Hematopoietic multipotent progenitor cell treated with erythropoietin and hydrocortisone succinate and interleukin-3 and kit ligand, for 4 days (in vitro differentiated cells): ENCODE measurements at regions not wholly inside any gene's neighbourhood (a gene's known extent, or its start where the extent isn't known, plus 50 kb on each side); places are given as distances from the start of the nearest gene placed in this dataset.

Experiments
- DNase-seq: peaks from one replicate; pipeline ENCODE4 v3.0.0-alpha.2; 2015

GRCh38 chr12:67911789-67912188 lies 77.5 kb upstream of the IFNG-AS1 start:
- DNase-seq, result no peak

DNA sequence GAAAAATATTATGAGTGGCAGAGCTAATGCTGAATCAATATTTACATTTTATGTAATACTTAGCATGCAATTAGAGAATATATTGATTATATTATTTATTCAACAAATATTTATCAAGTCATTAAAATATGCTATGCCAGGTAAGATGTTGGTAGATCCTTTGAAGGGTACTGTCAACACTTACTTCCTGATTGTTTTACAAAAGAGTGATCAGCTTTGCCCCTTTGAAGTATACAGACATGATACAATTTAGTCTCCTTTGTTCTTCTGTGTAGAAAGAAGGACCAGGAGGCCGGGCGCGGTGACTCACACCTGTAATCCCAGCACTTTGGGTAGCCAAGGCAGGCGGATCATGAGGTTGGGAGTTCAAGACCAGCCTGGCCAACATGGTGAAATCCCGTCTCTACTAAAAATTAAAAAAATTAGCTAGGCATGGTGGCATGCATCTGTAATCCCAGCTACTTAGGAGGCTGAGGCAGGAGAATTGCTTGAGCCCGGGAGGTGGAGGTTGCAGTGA lies 73.9 kb upstream of the IFNG-AS1 start:
- DNase-seq, result no peak

DNA sequence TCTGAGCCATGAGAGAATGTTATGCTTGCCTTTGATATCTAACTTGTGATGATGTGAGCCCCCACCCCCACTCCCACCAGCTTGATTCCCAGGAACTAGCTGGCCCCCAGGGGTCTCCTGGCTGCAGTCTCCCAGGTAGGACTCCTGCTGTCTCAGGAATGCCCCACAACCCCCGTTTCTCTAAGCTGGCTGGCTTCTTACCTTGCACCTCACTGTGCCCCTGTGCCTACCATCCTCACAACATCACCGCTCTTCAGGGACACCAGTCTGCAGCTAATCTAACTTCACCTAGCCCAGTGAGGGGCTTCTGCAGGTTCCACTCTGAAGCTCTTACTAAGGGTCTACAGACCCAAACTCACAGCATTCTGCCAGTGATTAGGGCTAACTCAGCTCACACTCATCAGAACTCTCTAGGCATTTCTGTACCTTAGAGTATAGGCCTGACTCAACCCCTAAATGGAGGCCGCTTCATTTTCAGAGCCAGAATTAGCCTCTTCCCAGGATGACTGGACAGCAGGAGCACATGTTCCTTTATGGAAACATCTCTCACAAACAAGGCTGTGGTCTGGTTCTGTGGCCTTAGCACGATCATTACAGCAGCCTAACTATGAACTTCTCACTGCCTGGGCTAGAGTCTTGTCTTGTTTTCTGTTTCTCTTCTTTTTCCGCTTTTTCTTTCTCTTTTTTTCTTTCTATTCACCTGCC lies 72.8 kb upstream of the IFNG-AS1 start:
- no peak for DNase-seq

DNA sequence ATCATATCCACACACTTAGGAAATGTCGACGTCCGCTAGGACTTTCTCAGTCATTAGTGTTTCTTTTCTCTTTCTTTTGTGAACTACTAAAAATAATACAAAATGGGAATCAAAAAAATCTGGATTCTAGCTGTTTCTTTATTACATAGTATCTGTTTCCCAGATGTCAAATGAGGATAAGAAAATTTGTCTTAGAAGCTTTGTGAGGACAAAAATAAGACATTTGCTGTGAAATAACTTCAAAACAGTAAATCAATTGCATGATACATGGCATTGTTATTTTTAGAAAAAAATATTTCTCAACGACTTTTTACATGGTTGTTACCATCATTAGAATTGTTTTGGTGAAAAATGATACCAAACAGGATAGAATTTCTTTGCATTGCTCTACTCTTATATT lies 71.4 kb upstream of the IFNG-AS1 start:
- no peak for DNase-seq

- DNase-seq, result no peak
These were observed 70.8 kb upstream of the IFNG-AS1 start for GRCh38 chr12:67918441-67918840.

DNA sequence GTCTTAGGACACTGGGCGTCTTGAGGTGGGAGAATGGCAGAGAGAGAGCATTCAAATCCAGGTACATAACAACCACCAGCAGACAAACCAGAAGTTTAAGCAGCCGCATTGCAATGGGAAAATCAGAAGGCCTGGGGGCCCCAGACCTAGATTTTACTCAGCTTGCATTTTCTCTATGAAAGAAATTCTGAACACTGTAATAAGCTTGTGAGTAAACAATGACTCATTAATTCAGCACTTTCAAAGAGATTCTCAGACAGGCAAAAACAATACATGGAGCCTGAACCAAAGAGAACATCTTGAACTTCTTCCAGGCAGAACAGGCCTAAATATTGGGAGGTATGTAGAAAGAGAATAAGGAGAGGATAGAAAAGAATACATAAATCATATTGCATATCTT lies 69.8 kb upstream of the IFNG-AS1 start:
- DNase-seq, result no peak

DNA sequence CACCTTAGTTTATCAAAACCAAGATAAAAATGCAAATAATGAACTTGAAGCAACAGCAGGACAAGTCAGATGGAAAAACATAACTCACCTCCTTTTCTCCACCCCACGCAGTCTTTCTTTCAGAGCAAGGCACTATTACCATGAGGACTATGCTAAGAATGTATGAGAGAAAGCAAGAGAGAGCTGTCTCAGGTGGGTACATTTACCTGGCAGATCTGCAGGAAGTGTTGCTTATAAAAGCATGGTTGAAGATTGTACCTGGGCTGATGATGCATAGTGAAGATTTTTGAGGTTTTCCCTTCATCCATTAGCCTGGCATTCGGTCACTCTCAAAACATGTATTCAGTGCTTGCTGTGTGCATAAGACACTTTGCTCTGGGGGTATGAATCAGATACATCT lies 68.8 kb upstream of the IFNG-AS1 start:
- DNase-seq, result no peak

DNA sequence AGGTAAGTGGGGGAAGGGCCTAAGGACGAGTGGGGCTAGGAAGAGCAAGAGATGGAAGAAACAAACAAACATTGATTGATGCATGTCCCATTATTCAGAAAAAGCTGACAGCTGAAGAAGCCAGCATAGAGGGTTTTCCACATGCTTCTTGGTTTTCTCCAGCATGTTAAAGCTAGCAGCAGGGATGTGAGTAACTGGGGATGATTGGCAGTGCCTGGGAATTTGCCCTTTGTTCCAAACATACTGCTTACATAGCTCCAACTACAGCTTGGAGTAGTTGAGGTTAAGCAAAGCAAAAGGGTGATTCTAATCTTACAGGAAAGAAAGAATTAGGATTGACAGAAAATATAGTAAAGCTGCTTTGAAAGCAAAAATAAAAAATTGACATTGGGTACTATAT lies 68.0 kb upstream of the IFNG-AS1 start:
- no peak for DNase-seq

GRCh38 chr12:67922245-67922644 lies 67.0 kb upstream of the IFNG-AS1 start:
- no peak for DNase-seq

DNA sequence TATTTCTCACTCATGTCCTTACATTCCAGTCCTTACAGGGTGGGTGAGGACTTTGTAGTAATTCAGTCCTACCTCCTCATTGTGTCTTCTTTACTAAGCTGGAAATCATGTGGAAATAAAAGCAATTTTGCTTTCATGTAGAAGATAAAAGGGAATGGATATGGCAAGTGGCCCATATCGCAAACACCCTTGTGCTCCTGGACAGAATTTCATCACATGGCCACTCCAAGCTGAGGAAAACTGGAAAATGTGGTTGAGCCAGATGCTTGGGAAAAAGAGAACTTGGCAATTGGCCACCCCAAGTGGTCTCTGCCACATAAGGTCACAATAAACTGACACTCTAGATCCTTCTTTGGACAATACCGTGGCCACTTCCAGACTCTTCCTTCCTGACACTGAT lies 64.2 kb upstream of the IFNG-AS1 start:
- no peak for DNase-seq

DNA sequence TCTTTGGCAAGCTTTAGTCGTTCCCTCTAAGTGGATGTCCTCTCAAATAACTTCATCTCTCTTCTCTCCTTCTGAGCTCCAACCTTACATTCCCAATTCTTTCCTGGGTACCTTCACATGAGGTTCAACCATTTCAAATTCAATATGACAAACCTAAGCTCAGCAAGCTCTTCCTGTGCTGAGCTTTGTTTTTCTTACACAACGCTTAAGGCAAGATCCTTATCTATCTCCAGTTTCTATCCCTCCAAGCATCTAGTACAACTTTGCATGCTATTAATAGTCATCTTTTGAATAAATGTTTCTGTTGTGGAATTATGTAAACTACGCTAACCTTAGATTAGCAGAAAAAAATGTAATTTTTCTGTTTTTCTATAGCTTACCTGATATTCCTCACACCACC lies 63.7 kb upstream of the IFNG-AS1 start:
- DNase-seq, result no peak

- no peak for DNase-seq
These were observed 63.2 kb upstream of the IFNG-AS1 start for GRCh38 chr12:67926063-67926462.

DNA sequence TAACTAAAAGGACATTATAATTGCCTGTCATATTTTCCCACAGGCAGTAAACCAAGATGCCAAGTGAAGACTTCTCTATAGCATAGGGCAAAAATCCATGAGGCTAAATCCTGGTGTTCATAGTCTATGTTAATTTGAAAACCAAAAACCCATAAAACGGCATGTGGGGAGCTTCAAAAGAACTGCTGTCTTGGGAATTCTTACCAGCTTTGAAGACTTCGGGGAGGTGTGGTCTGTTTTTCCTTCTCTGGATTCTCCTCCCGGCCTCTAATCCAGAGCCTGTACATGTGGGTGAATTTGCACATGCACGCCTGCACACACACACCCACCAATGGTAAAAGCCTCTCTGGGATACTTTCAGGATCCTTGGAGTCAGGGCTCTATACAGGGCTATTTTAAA lies 61.9 kb upstream of the IFNG-AS1 start:
- no peak for DNase-seq

GRCh38 chr12:67927815-67928214 lies 61.4 kb upstream of the IFNG-AS1 start:
- DNase-seq, result no peak

DNA sequence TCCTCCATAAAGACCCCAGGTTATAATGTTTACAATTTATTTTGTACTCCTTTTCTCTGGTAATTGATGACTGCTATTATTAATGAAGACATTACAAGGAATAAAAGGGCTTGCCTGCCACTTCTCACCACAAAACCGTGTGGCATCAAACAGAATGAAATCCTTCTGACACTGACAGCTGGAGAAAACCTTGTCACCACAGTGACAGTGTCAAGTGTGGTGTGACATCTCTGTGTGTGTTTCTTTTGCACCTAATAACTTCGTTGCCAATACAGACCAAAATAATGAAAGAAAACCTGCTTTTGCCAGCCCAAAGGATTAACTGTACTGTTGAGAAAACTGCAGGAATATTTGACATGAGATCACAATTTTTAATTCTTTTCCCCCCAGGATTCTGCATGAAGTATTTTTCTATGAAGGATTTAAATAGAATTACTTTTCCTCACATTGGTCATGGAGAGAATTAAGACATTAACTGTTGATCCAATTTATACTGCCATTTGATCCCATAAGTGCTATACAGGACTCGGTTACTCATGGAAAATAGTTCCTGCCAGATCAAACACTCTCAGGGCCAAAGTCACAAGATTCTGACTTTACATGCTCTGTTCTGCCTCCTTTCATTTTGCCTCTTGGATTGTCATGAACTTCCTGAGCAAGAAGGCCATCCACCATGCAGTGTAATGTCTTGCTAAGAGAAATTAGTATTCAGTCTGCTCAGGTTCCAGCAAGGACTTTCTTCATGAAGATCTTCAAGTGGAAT lies 60.4 kb upstream of the IFNG-AS1 start:
- no peak for DNase-seq

DNA sequence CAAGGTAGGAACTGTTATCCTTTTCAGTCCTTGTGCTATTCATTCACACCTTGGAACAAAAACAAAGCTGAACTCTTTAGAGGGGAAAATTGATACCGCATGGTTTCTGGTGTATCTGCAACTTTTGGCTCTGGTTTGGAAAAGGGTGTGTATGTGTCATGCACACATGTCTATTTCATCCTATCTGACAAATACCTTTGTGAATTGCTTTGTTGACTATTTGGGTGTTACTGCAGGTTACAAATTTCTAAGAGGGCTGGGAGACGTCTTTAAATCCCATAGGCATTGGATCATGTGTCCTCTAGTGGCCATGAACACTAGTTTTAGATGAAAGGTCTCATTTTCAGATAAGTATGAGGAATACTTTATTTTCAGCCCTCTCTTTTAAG lies 59.9 kb upstream of the IFNG-AS1 start:
- no peak for DNase-seq

GRCh38 chr12:67937822-67938221 lies 51.4 kb upstream of the IFNG-AS1 start:
- no peak for DNase-seq
